DND-41 (cell line): ENCODE measurements at regions not wholly inside any gene's neighbourhood (a gene's known extent, or its start where the extent isn't known, plus 50 kb on each side); places are given as distances from the start of the nearest gene placed in this dataset.

Source experiments
- ATAC-seq: fragments of 200-7000 bp; cut with Tn5 transposase; 3 replicates; pipeline ENCODE4 v1.9.1; 2021; ENCODE audit warnings: low read depth; ENCODE audit not compliant: insufficient read depth
- DNase-seq: peaks from one replicate; pipeline ENCODE4 v3.0.0-alpha.2; 2020
- H2AFZ ChIP-seq: 2 replicates; pipeline ENCODE4 v1.6.0; 2012; ENCODE audit warnings: low read depth, low read length
- H3K27ac ChIP-seq: 2 replicates; pipeline ENCODE4 v1.5.1; 2012; ENCODE audit warnings: low read length, inconsistent platforms
- H3K27me3 ChIP-seq: fragments of 200-600 bp; sonication (generic); 2 replicates; pipeline ENCODE4 v1.6.0; 2012; ENCODE audit warnings: low read length, mild to moderate bottlenecking, inconsistent platforms; ENCODE audit not compliant: insufficient read depth, poor library complexity
- H3K36me3 ChIP-seq: 2 replicates; pipeline ENCODE4 v1.5.1; 2012; ENCODE audit warnings: low read length, inconsistent platforms; ENCODE audit not compliant: insufficient read depth
- H3K4me1 ChIP-seq: 2 replicates; pipeline ENCODE4 v1.5.1; 2012; ENCODE audit warnings: mild to moderate bottlenecking, low read length; ENCODE audit not compliant: insufficient read depth
- H3K4me2 ChIP-seq: 2 replicates; pipeline ENCODE4 v1.6.0; 2012; ENCODE audit warnings: mild to moderate bottlenecking, moderate library complexity, low read length, inconsistent platforms; ENCODE audit not compliant: insufficient read depth
- H3K4me3 ChIP-seq, 2 experiments: fragments of 200-600 bp in 1 of 2; shearing (Covaris generic) in 1 of 2; 2 replicates each; pipeline ENCODE4 v1.5.1; 2012 to 2016; ENCODE audit warnings: inconsistent platforms in 2 of 2, low read length in 2 of 2, mild to moderate bottlenecking in 2 of 2, low read depth in 1 of 2, moderate library complexity in 1 of 2
- H3K79me2 ChIP-seq: 2 replicates; pipeline ENCODE4 v1.6.0; 2012; ENCODE audit warnings: low read length, inconsistent platforms; ENCODE audit not compliant: insufficient read depth
- H3K9ac ChIP-seq: 2 replicates; pipeline ENCODE4 v1.6.0; 2012; ENCODE audit warnings: low read depth, mild to moderate bottlenecking, inconsistent platforms, low read length, moderate library complexity
- H3K9me3 ChIP-seq: 2 replicates; pipeline ENCODE4 v1.5.1; 2012; ENCODE audit warnings: low read length, moderate library complexity, mild to moderate bottlenecking, inconsistent platforms; ENCODE audit not compliant: insufficient read depth, severe bottlenecking
- H4K20me1 ChIP-seq: 2 replicates; pipeline ENCODE4 v1.6.0; 2012; ENCODE audit warnings: low read length; ENCODE audit not compliant: insufficient read depth
- EZH2 ChIP-seq: IDR thresholded peaks from 3 replicates; pipeline ENCODE4 v1.6.1; 2012; ENCODE audit warnings: borderline replicate concordance, low read depth, mild to moderate bottlenecking, moderate library complexity, low read length, inconsistent platforms; ENCODE audit not compliant: severe bottlenecking
- TF ChIP-seq, protein P1 (sequence below): IDR thresholded peaks from 2 replicates; pipeline ENCODE4 v1.5.1; 2012; ENCODE audit warnings: borderline replicate concordance, low read length, moderate library complexity, mild to moderate bottlenecking; ENCODE audit not compliant: poor library complexity, severe bottlenecking; ENCODE audit errors: extremely low read depth

GRCh38 chr4:19831644-19832285, 419.9 kb upstream of the SLIT2 start:
- H4K20me1 ChIP-seq, result no peaks in the 10 kb centered on the region
- peaks cover 3% of the 10 kb centered on the region for H3K9me3 ChIP-seq
- H3K27ac ChIP-seq, result no peak overlapping the region
- no peak overlapping the region for H2AFZ ChIP-seq
- ATAC-seq, result no peak
- H3K36me3 ChIP-seq, result no peaks in the 10 kb centered on the region
- no peaks in the 10 kb centered on the region for H3K27me3 ChIP-seq
- H3K4me3 ChIP-seq, result no peak overlapping the region
- no peaks in the 10 kb centered on the region for H3K4me1 ChIP-seq
- no peak overlapping the region for H3K9ac ChIP-seq
- H3K79me2 ChIP-seq, result no peaks in the 10 kb centered on the region
- TF ChIP-seq, protein P1, sequence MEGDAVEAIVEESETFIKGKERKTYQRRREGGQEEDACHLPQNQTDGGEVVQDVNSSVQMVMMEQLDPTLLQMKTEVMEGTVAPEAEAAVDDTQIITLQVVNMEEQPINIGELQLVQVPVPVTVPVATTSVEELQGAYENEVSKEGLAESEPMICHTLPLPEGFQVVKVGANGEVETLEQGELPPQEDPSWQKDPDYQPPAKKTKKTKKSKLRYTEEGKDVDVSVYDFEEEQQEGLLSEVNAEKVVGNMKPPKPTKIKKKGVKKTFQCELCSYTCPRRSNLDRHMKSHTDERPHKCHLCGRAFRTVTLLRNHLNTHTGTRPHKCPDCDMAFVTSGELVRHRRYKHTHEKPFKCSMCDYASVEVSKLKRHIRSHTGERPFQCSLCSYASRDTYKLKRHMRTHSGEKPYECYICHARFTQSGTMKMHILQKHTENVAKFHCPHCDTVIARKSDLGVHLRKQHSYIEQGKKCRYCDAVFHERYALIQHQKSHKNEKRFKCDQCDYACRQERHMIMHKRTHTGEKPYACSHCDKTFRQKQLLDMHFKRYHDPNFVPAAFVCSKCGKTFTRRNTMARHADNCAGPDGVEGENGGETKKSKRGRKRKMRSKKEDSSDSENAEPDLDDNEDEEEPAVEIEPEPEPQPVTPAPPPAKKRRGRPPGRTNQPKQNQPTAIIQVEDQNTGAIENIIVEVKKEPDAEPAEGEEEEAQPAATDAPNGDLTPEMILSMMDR, result no peak
- no peak for TF ChIP-seq EZH2
- H3K4me2 ChIP-seq, result no peak overlapping the region
- no peak for DNase-seq

DNA sequence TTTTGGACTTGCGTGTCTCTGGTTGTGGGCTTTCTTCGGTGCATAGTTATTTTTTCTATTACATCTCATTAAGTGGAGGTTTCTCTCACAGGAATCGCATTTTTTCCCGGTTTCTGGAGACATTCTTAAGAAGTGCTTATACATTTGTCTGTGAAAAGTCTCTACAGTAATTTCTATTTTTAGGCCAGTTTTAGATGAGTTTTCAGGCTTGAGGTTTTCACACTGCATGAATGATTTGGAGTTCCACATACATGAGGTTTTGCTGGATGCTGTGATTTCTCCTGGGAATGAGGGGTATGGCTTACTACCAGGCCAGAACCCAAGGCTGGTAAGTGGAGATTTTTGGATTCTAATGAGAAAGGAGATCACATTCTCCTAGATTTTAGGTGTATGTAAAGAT, 422.6 kb upstream of the SLIT2 start:
- no peak overlapping the region for H3K9ac ChIP-seq
- ATAC-seq (no peak), DNase-seq (no peak)
- no peak overlapping the region for H3K4me3 ChIP-seq
- no peaks in the 10 kb centered on the region for H3K4me1 ChIP-seq
- no peak overlapping the region for H3K4me2 ChIP-seq
- H3K79me2 ChIP-seq, result no peaks in the 10 kb centered on the region
- no peaks in the 10 kb centered on the region for H3K36me3 ChIP-seq
- H3K27ac ChIP-seq, result no peak overlapping the region
- no peak for TF ChIP-seq EZH2
- TF ChIP-seq, protein P1, result no peak
- H3K9me3 ChIP-seq, result no peaks in the 10 kb centered on the region
- H4K20me1 ChIP-seq, result no peaks in the 10 kb centered on the region
- no peaks in the 10 kb centered on the region for H3K27me3 ChIP-seq
- H2AFZ ChIP-seq, result no peak overlapping the region

- no peak for TF ChIP-seq EZH2
- TF ChIP-seq, protein P1, result no peak
- Histone ChIP-seq H3K4me3 (no peak overlapping the region), H4K20me1 (no peaks in the 10 kb centered on the region), H3K4me2 (no peak overlapping the region), H3K4me1 (no peaks in the 10 kb centered on the region), H3K9me3 (no peaks in the 10 kb centered on the region), H3K36me3 (no peaks in the 10 kb centered on the region), H3K79me2 (no peaks in the 10 kb centered on the region), H3K9ac (no peak overlapping the region), H2AFZ (no peak overlapping the region), H3K27me3 (no peaks in the 10 kb centered on the region), H3K27ac (no peak overlapping the region)
- ATAC-seq (no peak), DNase-seq (no peak)
Measured at GRCh38 chr4:19823781-19824180, 427.9 kb upstream of the SLIT2 start.
